DND-41 (cell line): ENCODE measurements at regions not wholly inside any gene's neighbourhood (a gene's known extent, or its start where the extent isn't known, plus 50 kb on each side); places are given as distances from the start of the nearest gene placed in this dataset.

Experiments used
- CTCF ChIP-seq: IDR thresholded peaks from 2 replicates; pipeline ENCODE4 v1.5.1; 2012; ENCODE audit warnings: borderline replicate concordance, low read length, moderate library complexity, mild to moderate bottlenecking; ENCODE audit not compliant: poor library complexity, severe bottlenecking; ENCODE audit errors: extremely low read depth
- EZH2 ChIP-seq: IDR thresholded peaks from 3 replicates; pipeline ENCODE4 v1.6.1; 2012; ENCODE audit warnings: borderline replicate concordance, low read depth, mild to moderate bottlenecking, moderate library complexity, low read length, inconsistent platforms; ENCODE audit not compliant: severe bottlenecking

DNA sequence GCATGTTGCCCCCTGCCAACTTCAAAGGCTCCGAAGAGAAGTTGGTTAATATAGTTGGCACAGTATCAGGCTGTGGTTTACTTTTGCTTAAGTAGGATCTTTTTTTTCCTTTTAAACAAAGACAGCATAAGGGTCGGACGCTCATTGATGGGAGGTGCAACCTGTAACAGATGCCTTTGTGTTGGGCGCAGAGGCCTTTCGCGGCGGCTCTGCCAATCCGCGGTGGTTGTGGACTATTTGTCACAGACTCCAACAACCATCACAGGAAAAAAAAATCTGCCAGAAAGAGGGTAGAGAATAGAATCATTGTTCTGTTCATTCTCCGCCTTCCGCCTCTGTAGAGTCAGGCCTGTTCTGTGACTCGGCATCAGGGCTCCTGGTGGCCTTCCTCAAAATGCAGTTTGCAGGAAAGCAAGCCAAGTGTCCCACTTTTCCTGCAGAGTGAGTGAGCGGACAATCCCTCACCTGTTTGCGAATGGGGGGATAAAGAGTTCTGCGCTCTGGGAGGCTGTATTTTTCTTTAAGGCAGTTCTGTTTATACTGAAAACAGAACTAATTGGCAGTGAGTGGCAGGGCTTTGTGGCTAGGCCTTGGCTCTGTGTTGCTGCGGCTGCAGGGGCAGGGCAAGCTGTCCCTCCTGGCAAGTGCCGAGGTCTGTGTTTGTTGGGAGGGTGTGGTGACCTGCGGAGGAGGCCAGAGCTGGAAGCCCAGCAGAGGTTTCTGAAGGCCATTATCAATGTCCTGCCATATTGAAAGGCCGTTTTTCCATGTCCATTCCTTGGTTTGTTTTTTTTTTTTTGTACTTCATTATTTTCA is 83.0 kb upstream of the PIWIL1 start:
- TF ChIP-seq CTCF (no peak), EZH2 (no peak)
